GM21825 (cell line): ENCODE measurements at regions not wholly inside any gene's neighbourhood (a gene's known extent, or its start where the extent isn't known, plus 50 kb on each side); places are given as distances from the start of the nearest gene placed in this dataset.

Experiments used
- ATAC-seq: cut with Tn5 transposase; IDR thresholded peaks from one replicate; pipeline ENCODE4 v1.9.1; 2021; ENCODE audit warnings: mild to moderate bottlenecking, moderate library complexity; ENCODE audit not compliant: unreplicated experiment

DNA sequence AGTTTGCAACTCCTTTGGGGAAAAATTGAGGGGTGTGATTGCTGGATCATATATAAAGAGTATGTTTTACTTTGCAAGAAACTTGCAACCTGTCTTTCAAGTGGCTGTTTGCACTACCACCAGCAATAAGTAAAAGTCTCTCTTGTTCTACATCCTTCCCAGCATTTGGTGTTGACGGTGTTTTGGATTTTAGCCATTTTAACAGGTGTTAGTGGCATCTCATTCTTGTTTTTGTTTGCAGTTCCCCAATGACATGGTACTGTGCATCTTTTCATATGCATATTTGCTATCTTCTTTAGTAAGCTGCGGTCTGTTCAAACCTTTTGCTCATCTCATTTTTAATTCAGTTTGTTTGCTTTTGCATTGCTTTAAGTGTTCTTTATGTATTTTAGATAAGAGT is 535.5 kb downstream of the LRRIQ3 start:
- ATAC-seq = no peak

DNA sequence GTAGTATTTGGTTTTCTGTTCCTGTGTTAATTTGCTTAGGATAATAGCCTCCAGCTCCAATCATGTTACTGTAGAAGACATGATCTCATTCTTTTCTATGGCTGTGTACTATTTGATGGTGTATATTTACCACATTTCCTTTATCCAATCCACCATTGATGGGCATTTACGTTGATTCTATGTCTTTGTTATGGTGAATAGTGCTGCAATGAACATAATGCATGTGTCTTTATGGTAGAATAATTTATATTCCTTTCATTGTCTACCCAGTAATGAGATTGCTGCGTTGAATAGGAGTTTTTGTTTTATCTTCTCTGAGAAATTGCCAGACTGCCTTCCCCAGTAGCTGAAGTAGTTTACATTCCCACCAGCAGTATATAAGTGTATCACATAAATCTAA is 538.8 kb downstream of the LRRIQ3 start:
- no peak for ATAC-seq

DNA sequence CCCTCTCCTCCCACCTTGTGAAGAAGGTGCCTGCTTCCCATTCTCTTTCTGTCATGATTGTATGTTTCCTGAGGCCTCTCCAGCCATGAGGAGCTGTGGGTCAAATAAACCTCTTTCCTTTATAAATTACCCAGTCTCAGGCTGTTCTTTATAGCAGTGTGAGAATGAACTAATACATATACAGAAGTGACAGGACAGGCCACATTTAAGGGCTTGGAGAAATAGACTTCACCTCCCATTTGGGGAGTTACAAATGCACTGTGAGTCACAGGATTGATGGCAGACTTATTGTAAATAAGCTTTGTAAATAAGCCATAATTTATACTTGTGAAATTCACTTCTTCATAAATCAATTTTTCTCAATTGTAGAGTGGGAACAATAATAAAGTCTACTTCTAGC is 543.3 kb downstream of the LRRIQ3 start:
- no peak for ATAC-seq

DNA sequence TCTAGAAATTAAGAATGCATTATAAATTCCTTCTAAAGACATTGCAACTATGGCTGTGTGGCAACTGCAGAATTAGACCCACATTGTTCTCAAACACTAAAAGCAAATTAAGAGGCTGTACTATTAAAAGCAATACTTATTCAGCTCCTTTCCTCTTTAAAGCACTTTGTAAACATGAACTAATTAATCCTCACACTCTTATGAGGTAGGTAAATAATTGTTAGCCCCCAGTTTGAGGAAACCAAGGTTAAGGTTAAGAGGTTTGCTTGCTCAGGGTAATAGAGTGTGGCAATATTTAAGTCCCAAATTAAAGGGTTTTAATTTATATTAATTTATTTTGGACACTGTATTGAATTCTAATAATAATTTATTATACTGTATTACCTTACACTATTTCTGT is 553.8 kb downstream of the LRRIQ3 start:
- ATAC-seq = no peak

DNA sequence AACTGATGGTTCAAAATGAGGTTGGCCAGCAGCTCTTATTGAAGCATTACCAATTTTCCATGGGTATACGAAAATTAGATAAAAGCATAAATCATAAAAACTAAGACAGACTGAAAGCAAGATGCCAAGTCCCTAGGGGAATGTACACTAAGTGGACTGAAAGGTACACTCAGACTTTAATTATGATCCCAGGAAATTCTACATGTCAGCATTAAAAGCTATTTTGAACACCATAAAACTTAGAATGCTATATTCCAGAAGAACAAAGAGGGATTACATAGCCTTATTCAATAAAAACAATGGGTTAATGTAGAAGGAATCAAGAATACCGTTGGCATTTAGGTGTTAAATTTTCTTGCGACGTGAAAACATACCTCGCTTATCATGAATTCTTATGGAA is 558.5 kb downstream of the LRRIQ3 start:
- ATAC-seq = no peak

DNA sequence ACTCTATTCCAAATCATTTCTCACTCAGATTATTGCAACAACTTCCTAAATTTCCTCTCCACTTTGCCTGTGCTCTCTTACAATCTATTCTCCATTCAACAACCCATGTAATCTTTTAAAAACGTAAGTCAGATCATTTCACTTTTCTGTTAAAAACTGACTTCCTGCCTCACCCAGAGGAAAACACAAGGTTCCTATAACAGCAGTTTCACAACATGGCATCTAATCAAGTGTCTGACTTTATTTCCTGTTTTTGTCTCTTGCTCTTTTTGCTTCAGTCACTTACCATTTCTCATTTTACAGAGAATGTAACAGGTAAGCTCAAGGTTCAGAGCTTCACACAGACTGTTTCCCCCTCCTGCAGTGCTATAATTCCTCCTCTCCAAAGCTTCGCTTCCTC is 560.7 kb downstream of the LRRIQ3 start:
- no peak for ATAC-seq

DNA sequence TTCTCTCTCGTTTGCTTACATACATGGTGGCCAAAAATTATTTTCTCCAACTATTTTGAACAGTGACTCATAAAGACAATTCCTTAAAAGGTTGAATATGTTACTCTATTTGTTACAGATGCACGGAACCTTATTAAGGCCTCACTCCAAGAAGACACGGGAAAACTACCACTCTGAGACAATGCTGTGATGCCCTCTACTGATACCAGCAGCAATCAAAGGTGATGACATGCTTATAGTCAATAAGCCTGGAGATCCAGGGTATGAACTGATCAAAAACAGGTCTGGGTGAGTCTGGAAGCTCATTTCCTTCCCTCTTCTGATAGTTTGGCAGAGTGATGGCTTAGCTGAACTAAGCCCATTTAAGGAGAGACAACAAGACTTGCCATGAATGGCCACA is 563.0 kb downstream of the LRRIQ3 start:
- ATAC-seq = no peak

DNA sequence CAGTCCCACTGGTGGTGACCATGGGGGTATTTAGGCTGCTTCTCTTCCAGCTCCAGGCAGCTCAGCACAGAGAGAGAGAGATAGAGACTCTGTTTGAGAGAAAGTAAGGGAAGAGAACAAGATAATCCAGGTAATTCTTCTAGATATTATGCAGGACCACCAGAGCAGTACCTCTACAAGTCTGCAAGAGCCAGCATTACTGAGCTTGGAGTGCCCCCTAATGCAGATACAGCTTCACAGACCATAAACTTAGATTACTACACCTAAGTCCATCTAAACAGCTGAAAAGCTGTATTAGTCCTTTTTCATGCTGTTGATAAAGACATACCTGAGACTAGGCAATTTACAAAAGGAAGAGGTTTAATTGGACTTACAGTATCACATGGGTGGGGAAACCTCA is 570.3 kb downstream of the LRRIQ3 start:
- no peak for ATAC-seq

DNA sequence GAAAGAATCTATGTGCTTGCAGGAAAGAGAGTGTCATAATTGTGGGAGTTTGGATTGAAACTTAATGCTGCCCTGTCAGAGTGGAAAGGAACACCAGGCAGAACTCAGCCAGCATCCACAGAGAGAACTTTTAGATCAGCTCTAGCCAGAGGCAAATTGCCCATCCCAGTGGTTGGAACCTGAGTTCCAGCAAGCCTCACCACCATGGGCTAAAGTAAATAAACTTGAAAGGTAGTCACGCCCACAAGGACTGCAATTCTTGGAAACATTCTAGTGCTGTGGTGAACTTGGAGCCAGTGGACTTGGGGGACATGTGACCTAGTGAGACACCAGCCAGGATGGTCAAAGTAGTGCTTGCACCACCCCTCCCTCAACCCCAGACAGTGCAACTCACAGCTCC is 571.6 kb downstream of the LRRIQ3 start:
- no peak for ATAC-seq

DNA sequence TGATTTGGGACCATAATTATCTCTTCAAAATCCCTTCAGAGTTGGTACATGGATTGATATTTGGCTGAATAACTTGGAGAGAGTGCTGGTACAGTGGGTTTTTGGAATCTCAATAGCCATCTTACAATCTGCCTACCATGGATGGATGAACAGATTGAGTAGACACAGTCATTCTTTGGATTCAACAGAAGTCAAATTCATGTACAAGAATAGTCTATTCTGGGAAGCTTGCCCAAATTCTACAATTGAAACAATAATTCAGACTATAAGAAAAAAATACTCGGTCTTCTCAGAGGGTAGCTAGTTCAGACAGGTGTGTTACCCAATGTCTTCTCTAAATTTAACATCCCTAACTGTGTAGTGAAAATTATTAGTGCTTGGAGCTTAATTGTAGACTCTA is 574.0 kb downstream of the LRRIQ3 start:
- ATAC-seq = no peak

DNA sequence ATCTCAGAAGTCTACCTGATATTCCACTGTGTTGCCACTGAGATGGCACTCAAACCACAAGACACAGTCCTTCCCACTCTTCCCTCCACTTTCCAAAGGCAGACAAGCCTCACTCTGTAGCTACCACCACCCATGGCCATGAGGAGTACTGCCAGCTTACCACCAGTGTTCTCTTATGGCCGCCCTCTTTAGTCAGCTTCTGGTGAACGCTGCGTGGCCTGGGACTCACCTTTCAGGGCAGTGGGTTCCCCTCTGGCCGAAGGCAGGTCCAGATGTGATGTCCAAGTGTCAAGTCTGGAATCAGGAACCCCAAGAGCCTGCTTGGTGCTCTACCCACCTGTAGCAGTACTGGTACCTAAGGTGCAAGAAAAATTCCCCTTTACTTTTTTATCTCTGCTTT is 580.8 kb downstream of the LRRIQ3 start:
- ATAC-seq = no peak

DNA sequence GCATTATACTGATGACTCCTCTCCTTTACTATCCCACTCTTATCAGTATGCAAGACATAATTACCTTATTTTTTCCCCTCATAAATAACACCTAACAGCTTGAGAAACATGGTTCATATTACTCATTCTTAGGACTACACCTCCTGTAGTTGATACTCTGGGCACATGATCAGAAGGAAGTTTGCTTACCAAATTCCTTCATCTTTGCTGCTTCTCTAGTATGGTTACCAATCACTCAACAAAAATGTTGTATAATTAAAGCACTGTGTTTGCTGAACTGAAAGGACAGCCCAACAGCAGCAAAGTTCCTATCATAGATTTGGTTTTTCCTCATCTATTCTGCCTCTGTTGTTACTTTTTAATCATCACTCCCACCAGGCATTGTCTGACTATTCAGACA is 586.3 kb downstream of the LRRIQ3 start:
- no peak for ATAC-seq

DNA sequence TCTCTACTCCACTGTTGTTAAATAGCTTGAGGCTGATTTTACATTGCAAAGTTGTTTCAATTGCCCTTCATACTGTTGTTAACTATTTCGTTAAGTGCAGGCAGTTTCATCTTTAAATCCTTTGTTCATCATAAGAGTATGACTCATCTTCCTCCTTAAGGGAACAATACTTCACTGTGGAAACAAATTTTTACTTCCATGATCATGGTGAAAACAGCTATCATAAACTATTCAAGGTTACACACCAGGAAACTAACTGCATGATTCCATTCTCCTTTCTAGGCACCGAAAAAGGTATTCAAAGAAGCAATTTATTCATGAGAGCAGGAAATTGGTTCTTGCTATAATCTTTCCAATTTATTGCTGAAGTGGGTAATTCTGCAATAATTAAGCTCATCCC is 593.2 kb downstream of the LRRIQ3 start:
- ATAC-seq = no peak

DNA sequence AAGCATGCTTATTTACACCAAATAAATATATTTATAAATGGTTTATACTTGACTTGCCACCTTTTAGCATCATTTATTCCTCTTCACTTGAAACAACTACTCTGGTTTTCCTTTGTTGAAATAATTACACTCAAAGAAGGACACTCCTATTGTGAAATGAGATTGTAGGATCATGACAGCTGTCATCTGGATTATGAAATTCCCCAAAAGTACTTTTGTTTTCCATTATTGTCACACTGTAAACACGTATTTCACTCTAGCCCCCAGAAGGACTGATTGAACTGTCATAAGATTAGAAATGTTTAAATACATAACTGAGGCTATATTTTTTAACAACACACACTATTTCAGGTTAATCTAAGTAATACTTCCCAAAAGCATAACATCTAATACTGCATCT is 593.8 kb downstream of the LRRIQ3 start:
- no peak for ATAC-seq

DNA sequence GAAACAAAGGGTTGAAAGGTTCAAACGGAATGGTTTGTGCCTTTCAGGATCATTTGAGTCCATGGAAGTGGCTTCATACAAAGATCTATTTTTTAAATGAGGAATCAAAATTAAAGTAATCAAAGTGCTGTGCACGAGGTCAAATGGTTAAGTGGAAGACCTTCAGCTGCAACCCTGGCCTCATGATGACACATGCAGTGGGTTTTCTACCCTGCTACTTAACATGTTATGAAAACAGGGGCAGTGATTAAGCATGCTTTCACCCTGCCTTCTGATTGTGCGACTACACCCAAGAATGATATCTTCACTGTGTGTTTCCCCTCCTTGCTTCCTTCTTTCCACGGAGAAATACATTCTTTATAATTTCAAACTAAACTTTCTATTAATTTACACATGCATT is 604.2 kb downstream of the LRRIQ3 start:
- no peak for ATAC-seq

DNA sequence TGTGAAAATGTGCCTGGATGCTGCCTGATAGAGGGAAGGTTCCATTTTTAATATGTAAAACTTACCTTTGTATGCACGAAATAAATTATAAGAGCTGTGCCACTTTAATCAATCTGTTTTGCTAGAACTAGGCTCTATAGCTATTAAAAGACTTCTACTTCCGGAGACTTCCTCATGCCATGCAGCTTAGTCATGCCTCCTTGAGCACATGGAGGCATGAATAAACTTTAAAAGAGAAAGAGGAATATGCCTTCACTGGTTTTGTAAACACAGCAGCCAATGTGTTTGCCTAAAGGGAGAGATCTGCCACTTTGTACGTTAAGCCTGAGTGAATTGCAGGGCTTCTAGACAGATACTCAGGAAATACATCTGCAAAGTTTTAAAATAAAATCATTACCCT is 604.6 kb downstream of the LRRIQ3 start:
- no peak for ATAC-seq

DNA sequence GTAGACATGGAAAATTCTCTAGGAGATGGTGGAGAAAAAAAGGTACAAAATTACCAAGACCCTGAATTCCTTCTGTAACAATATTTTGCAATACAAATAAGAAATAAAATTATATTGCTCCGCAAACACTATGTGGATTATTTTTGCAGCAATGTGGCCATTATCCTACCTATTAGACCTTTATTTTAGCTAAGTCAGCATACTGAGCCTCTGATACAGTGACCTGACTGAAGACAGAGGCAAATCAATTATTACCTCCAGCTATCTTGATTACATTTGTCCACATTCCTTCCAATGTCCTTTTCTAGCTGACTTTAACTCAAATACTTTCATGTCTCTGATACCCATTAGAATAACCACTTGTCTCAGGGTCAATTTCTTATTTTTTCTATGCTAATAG is 610.9 kb downstream of the LRRIQ3 start:
- no peak for ATAC-seq

DNA sequence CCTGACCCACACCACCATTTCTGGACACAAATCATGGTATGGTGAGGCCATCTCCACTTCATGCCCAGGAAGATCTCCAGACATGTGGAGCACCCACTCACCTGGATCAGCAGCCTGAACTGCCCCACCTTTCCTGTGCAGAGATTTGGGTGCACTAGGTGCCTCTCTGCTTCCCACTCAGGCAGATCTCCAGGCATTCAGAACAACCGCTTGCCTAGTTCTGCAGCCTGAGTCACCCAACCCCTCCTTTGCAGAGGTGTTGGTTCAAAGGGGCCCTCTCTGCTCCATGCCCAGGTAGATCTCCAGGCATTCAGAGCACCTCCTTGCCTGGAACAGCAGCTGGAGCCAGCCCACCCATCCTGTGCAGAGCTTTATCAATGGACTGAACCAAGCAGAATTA is 620.8 kb downstream of the LRRIQ3 start:
- no peak for ATAC-seq

DNA sequence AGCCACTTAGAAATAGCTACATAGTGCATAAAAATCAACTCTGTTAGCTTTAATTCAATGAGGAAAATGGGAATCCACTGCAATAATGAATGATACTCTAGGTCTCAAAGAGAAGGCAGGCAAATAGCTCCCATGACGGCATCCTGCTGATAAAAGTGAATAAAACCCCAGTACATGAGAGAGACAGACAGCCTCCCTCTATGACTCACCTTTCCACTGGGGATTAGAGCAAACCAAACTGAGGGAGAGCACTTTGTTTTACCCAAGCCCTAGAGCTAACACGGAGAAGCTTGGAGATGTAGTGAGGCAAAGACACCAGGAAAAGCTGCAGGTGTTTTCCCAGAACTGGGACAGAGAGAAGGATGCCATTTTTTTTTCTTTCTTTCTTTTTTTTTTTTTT is 621.9 kb downstream of the LRRIQ3 start:
- no peak for ATAC-seq

DNA sequence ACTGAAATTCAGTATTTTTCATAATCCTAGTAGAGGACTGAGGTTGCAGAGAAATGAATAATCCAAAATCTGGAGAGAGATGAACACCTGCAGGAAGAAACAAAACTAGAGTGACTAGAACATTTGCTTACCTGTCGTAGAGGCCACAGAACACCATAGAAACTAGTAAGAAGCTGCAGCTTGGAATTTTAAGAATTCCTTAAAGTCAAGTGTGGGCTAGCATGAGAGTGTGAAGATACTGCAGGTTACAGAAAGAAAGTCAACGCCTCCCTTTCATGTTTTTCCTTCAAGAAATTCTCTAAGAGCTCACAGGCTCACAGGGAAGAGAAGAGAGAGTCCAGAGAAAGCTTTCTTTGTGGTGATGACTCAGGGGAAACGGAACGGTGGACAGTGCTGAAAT is 633.7 kb downstream of the LRRIQ3 start:
- no peak for ATAC-seq

DNA sequence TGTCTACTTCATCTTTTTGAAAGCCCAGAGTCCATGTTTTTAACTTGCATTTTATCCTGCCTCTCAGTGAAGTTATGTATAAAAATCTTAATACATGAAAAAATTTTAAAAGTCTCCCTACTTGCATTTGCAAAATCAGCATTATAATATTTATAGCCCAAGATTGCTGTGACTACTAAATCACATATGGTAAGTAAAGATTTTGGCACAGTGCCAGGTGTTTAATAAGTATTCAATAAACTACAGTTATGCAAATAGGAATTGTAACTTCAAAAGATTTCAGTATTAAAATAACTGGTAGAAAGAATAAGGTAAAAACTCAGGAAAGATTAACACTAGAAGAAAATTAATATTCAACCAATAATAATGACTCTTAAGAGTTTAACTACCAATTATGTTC is 641.7 kb downstream of the LRRIQ3 start:
- no peak for ATAC-seq

DNA sequence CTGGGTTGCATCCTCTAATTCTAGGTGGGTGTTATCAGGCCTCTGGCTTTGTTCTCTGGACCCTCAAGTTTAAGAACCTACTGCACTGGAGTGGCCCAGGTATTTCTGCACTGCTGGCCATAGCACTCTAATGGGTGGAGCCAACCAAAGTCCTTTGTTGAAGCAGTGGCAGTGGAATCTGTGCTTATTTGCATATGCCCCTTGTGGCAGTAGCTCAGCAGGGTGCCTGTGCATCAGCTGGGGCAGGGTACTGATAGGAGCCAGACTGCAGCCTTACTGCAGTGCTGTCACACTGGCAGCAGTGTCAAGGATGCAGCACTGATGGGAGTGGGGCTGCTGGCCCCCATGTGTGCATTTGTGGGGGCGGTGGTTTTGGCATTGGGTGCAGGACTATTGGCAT is 660.6 kb downstream of the LRRIQ3 start:
- no peak for ATAC-seq

DNA sequence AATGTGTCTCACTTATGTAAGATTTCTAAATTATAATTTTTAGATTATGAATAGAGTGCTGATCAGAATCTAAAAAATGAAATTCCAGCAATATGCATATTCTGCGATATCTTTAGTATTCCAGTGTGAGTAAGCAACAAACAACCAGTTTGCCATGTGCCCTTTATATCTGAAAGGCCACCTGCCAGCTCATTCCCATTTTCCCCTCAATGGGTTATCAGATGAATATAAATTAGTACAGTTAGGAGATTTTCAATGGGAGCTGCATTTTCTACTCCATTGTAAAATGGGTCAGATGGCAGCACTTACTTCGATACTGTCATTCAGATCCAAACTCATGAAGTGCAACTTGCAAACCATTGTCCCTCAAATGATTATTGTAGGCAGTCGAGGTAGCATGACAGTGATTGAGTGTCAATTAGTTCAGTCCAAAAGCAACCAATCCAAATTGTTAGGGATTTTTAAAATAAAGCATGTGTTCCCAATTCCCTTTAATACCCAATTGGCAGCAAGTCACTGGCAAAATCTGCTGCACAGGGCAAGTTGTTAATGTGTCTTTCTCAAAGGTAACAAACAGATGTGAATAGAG is 680.3 kb downstream of the LRRIQ3 start:
- no peak for ATAC-seq

DNA sequence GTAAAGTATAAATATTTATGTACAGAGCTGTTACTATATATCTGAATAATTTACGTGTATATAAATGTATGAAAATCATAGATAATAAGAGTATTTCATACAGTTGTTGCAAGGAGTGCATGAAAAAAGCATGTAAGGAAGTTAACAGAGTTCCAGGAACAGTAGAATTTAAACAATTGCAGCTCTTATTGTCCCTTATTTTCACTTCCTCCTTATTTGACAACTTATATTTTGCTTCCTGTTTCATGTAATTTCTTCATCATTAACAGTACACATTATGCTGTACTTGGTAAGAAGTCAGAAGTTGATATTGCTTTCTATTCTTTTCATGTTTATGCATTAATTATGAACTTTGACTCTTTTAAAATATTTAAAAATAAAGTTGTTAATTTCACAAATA is 681.5 kb downstream of the LRRIQ3 start:
- ATAC-seq = no peak
